ENCODE measurements at regions not wholly inside any gene's neighbourhood (a gene's known extent, or its start where the extent isn't known, plus 50 kb on each side); places are given as distances from the start of the nearest gene placed in this dataset.

DNA sequence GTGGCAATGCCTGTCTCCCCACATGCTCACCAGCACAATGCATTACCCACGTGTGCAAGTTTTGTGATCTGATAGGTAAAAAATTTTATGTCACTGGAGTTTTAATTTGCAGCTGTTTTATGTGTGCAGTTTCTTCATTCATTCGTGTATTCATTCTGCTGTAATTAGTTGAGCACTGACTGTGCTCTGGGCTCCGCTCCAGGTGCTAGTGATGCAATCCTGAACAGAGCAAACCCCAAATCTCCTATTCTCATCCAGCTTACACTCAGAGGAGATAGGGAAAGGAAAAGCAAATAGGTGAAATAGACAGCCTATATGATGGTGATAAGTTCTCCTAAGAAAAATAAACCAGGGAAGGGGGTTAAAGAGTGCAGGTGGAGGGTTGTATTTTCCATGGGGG, 148.4 kb downstream of the TENT4A start:
- CTCF ChIA-PET (ENCODE audit: unreplicated experiment), result no interaction called here
- DNase-seq (ENCODE audit: low spot score), result no peak
- Histone ChIP-seq H3K27ac (ENCODE audit: low read depth, low read length, poor library complexity, severe bottlenecking) (no peak overlapping the region), H3K36me3 (ENCODE audit: insufficient read depth, low read length) (no peaks in the 10 kb centered on the region), H3K9me2 (ENCODE audit: insufficient read depth, low read length) (no peaks in the 10 kb centered on the region), H3K9me3 (ENCODE audit: low read length) (no peaks in the 10 kb centered on the region), H2AFZ (ENCODE audit: low read length) (no peak overlapping the region), H3K4me1 (ENCODE audit: insufficient read depth, low read length, poor library complexity, severe bottlenecking) (no peaks in the 10 kb centered on the region), H3K4me3 (ENCODE audit: low read depth, low read length, poor library complexity, severe bottlenecking) (no peak overlapping the region), H3K4me2 (ENCODE audit: low read length) (no peak overlapping the region), H4K20me1 (ENCODE audit: insufficient read depth, low read length) (no peaks in the 10 kb centered on the region), H3K79me2 (ENCODE audit: insufficient read depth, low read depth, low read length) (no peaks in the 10 kb centered on the region)
- TF ChIP-seq, protein P1, sequence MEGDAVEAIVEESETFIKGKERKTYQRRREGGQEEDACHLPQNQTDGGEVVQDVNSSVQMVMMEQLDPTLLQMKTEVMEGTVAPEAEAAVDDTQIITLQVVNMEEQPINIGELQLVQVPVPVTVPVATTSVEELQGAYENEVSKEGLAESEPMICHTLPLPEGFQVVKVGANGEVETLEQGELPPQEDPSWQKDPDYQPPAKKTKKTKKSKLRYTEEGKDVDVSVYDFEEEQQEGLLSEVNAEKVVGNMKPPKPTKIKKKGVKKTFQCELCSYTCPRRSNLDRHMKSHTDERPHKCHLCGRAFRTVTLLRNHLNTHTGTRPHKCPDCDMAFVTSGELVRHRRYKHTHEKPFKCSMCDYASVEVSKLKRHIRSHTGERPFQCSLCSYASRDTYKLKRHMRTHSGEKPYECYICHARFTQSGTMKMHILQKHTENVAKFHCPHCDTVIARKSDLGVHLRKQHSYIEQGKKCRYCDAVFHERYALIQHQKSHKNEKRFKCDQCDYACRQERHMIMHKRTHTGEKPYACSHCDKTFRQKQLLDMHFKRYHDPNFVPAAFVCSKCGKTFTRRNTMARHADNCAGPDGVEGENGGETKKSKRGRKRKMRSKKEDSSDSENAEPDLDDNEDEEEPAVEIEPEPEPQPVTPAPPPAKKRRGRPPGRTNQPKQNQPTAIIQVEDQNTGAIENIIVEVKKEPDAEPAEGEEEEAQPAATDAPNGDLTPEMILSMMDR (conservative IDR thresholded peaks at IDR 0.05; ENCODE audit: low read length), result no peak
- TF ChIP-seq EZH2phosphoT487 (IDR thresholded peaks at IDR 0.05; ENCODE audit: borderline replicate concordance, low read depth, low read length), result no peak
- intact Hi-C loops (cut with micrococcal nuclease; ENCODE audit: unreplicated experiment), result no loop called here
- no TSS peak for BruUV-seq (replicated peaks)
- POLR2A ChIA-PET, result no interaction called here

DNA sequence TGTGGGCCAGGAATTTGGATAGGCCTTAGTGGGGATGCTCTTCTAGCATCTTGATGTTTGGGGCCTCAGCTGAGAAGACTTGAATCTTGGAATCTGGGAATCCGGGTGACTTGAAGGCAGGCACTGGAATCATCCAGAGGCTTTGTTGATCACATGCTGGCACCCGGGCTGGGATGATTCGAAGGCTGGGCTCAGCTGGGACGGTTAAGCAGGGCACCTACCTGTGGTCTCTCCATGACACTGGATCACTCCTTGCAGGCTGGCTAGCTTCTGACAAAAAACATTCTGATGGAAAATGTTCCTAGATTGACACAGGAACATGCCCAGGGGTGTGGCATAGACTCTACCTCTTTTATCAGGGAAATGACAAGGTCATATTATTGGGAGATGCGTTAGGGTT, 149.1 kb downstream of the TENT4A start:
- DNase-seq (ENCODE audit: low spot score), result no peak
- H3K9me2 ChIP-seq (ENCODE audit: insufficient read depth, low read length), result no peaks in the 10 kb centered on the region
- H3K36me3 ChIP-seq (ENCODE audit: insufficient read depth, low read length), result no peaks in the 10 kb centered on the region
- H3K4me3 ChIP-seq (ENCODE audit: low read depth, low read length, poor library complexity, severe bottlenecking), result no peak overlapping the region
- TF ChIP-seq, protein P1 (conservative IDR thresholded peaks at IDR 0.05; ENCODE audit: low read length), result no peak
- no peak for TF ChIP-seq EZH2phosphoT487 (IDR thresholded peaks at IDR 0.05; ENCODE audit: borderline replicate concordance, low read depth, low read length)
- H3K4me2 ChIP-seq (ENCODE audit: low read length), result no peak overlapping the region
- no peak overlapping the region for H3K27ac ChIP-seq (ENCODE audit: low read depth, low read length, poor library complexity, severe bottlenecking)
- no peaks in the 10 kb centered on the region for H4K20me1 ChIP-seq (ENCODE audit: insufficient read depth, low read length)
- H3K9me3 ChIP-seq (ENCODE audit: low read length), result no peaks in the 10 kb centered on the region
- ChIA-PET CTCF (ENCODE audit: unreplicated experiment) (no interaction called here), POLR2A (no interaction called here)
- H2AFZ ChIP-seq (ENCODE audit: low read length), result no peak overlapping the region
- intact Hi-C loops (cut with micrococcal nuclease; ENCODE audit: unreplicated experiment), result no loop called here
- no peaks in the 10 kb centered on the region for H3K79me2 ChIP-seq (ENCODE audit: insufficient read depth, low read depth, low read length)
- H3K4me1 ChIP-seq (ENCODE audit: insufficient read depth, low read length, poor library complexity, severe bottlenecking), result no peaks in the 10 kb centered on the region
- BruUV-seq (replicated peaks), result no TSS peak

DNA sequence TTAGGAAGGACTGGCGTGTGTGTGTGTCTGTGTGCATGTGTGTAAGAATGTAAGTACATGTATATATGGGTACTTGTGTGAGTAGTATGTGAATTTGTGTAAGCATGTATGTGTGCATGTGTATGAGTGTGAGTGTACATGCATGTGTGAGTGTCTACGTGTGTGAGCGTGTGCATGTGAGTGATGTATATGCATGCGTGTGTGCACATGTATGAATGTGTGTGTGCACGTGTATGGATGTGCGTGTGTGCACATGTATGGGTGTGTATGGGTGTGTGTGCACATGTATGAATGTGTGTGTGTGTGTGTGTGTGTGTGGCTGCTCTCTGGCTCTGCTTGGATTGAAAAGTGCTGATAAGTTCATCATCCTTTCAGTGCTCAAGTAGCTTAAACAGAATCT, 154.5 kb downstream of the TENT4A start:
- Histone ChIP-seq H3K36me3 (ENCODE audit: insufficient read depth, low read length) (no peaks in the 10 kb centered on the region), H3K27ac (ENCODE audit: low read depth, low read length, poor library complexity, severe bottlenecking) (no peak overlapping the region), H2AFZ (ENCODE audit: low read length) (no peak overlapping the region), H3K4me2 (ENCODE audit: low read length) (no peak overlapping the region), H4K20me1 (ENCODE audit: insufficient read depth, low read length) (no peaks in the 10 kb centered on the region), H3K4me3 (ENCODE audit: low read depth, low read length, poor library complexity, severe bottlenecking) (no peak overlapping the region), H3K4me1 (ENCODE audit: insufficient read depth, low read length, poor library complexity, severe bottlenecking) (no peaks in the 10 kb centered on the region), H3K9me3 (ENCODE audit: low read length) (no peaks in the 10 kb centered on the region), H3K9me2 (ENCODE audit: insufficient read depth, low read length) (no peaks in the 10 kb centered on the region), H3K79me2 (ENCODE audit: insufficient read depth, low read depth, low read length) (no peaks in the 10 kb centered on the region)
- TF ChIP-seq, protein P1 (conservative IDR thresholded peaks at IDR 0.05; ENCODE audit: low read length), result no peak
- no peak for TF ChIP-seq EZH2phosphoT487 (IDR thresholded peaks at IDR 0.05; ENCODE audit: borderline replicate concordance, low read depth, low read length)
- no peak for DNase-seq (ENCODE audit: low spot score)
- intact Hi-C loops (cut with micrococcal nuclease; ENCODE audit: unreplicated experiment), result no loop called here
- ChIA-PET POLR2A (no interaction called here), CTCF (ENCODE audit: unreplicated experiment) (no interaction called here)
- BruUV-seq (replicated peaks), result no TSS peak
